ENCODE measurements at regions not wholly inside any gene's neighbourhood (a gene's known extent, or its start where the extent isn't known, plus 50 kb on each side); places are given as distances from the start of the nearest gene placed in this dataset.

GRCh38 chr1:208298593-208299269, 54.5 kb upstream of the PLXNA2 start:
- no peak for DNase-seq

DNA sequence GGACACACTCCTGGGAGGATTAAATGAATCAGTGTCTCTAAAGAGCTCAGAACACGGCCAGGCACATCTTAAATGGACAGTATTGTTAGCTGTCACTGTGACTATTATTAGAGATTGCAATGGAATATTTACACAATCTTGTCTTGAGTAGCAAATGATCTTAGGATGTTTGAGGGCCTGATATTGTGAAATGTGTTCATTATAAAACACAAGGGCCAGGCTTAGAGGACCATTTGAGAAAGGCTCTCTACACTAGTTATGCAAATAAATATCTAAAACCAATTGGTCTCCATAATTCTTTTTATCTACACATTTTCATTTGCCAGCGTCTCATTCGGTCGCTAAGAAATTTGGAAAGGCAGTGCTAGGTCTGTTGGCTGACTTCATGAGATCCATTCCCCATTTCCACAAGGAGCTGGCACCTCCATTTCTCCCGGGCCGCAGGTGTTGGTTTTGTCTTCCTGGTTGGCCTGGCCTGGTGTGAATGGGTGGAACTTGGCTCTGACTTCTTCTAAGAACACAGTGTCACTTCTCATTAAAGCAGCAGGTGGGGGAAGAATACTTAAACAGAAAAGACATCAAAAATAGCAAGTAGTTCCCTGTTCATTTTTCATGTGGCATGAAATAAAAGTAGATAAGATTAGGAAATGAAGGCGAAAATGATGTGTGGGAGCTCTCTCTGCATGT, 56.0 kb upstream of the PLXNA2 start:
- no peak for DNase-seq

DNA sequence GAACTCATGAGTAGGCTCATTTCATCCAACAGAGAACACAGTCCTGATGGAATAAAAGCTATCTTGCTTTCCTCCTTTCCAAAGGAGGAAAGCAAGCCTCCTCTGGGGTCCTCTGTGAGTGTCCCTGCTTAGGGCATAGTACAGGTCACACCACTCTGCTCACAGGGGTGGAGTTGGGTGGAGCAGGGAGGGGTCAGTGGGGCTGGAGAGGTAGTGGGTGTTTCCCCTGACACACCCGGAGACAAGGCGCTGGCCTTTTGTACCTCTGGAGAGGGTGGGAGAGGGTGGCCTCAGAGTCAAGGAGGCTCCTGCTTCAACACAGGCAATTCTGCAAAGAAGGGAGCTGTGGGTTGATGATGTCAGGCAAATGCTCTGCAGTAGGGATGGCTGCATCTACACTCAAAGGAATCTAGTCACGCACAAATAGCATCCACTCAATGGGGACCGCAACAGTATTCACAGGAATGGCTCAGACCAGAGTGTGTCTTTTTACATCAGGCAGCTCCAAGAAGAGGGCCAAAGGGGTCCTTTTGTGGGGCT, 58.6 kb upstream of the PLXNA2 start:
- DNase-seq, result no peak

GRCh38 chr1:208303743-208304712, 59.8 kb upstream of the PLXNA2 start:
- no peak for DNase-seq

DNA sequence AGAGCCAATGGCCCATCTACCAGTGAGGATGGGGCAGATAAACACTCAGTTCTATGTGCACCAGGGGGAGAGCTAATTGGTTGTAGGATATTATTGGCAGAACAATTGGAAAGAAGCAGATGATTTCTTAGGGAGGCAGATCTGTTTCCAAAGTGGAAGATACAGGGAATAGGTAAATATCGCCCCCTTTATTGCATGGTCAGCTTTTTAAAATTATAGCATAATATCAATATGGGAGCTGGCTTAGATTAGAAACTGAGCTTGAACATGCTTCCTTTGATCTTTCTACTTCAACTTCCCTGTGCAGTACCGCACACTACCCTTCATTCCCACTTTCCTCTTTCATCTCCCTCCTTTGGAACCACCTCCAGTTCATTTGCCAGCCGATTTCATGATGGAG, 64.0 kb upstream of the PLXNA2 start:
- no peak for DNase-seq

DNA sequence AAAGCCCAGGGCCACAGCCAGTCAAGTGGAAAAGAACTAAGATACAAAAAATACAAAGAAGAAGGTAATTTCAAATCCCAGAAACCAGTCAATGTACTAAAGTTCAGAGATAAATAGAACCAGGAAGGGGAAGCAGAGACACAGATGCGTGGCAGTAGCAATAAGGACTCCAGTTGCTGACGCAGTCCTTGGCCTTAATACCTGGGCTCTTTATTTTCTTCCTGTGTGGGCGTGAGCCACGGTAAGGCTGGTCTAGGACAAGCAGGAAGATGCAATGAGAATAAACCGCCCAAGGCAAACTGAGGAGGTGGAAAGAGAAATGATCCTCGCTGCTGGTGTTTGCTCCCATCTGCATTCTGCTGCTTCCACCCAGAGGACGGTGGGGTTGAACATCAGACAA, 65.6 kb upstream of the PLXNA2 start:
- no peak for DNase-seq

DNA sequence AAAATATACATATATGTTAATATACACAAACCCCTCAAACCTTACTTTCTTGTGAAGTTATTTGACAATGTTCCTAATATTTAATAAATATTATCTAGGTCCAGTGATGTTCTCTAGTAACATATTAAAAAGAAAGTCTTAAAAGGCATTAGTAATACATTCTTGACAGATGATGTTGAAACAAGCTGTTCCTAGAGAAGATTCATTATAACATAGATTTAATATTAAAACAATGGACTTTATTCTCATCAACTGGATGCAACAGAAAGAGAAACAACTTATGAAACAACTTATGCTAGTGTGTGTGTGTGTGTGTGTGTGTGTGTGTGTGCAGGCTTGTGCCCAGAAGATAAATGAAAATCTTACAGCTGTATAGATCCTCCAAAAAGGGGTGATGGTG, 68.5 kb upstream of the PLXNA2 start:
- DNase-seq, result no peak

GRCh38 chr1:208314431-208314830, 70.2 kb upstream of the PLXNA2 start:
- no peak for DNase-seq

DNA sequence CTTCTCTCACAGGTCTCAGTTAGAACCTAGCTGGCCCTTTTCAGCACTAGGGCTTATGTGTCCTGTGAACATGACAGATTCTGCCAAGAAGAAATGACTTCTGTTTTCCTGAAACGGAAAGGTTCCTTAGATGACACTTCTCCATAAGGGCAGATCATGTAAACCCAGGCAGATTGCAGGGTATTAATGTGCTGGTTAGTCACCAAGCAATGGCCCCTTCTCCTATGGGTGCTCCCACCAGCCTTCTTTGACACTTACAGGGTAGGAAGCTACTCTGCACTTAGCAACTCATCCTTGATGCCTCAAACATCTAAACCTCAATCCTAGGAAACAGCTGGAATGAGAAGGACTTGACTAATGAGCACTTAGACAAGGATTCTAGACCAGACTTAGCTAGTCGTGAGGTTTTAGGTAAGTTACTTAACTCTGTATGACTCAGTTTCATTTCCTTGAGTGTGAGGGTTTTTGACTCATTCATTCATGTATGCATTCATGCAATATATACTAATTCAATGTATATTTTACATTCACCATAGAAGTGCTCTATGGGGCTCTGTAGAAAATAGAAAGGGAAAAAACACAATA, 74.1 kb upstream of the PLXNA2 start:
- no peak for DNase-seq

- no peak for DNase-seq
Measured at GRCh38 chr1:208324005-208324404, 79.8 kb upstream of the PLXNA2 start.

GRCh38 chr1:208326033-208326432, 81.8 kb upstream of the PLXNA2 start:
- no peak for DNase-seq

DNA sequence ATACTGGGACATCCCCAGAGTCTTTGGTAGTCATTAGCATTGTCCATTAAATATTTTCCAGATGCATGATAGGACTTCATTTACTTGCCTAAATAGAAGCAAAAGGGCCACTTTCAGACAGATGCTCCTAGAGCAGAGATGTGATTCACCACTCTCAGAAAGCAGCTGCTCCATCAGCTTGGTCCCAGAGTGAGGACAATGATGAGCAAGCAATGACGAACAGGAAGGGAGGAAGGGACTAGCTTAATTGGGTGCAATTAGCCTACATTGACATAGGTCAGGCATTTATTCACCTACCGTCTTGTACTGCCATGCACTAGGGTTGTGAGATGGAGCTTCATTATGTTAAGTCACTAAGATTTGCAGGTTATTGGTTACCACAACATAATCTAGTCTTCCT, 85.1 kb upstream of the PLXNA2 start:
- DNase-seq, result no peak

DNA sequence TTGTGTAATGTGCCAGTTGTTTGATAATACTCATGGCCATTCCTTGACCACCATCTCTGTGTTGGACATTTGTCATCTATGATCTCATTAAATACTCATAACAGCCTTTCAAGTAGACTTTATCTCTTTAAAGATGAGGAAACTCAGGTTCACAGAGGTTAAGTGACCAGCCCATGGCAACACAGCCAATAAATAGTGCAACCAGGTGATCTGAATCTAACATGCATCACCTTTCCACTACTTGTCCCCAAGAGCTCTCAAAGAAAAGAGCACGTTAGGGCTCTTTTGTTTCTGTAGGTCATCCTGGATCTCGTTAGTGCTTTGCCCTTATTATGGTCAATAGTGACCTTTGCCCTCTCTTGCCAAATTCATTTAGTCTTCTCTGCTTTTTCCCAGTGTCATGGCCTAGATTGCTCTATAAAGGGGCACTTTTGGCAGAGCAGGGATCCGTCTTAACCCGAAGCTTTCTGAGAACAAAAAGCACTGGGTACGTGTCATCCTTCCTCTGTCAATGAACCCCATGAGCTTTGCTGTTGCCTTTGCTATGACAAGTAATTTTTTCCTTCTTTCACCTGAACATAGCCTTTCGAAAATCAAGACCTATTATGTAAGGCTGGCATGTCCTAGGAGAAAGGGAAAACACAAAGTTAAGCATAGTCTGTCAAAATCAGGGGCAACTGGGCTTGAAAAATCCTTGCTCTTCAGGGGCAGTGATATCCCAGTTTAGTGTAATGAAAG, 88.0 kb upstream of the PLXNA2 start:
- DNase-seq, result no peak

DNA sequence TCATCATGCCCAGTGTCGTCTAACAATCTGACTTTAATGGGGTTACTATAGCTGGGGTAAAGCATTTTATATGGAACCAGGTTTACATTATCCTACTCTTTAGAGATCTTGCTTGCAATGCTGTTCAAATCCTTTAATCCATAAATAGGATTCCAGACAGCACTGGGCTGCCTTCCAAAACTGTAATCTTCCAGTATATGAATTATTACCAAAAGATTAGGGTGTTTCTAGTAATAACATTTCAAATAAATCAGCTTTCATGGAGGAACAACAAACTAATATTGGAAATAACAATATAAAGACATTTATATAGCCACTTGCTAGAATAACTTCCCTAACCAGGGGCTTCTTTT, 88.6 kb upstream of the PLXNA2 start:
- no peak for DNase-seq

GRCh38 chr1:208333676-208334075, 89.5 kb upstream of the PLXNA2 start:
- DNase-seq, result no peak

DNA sequence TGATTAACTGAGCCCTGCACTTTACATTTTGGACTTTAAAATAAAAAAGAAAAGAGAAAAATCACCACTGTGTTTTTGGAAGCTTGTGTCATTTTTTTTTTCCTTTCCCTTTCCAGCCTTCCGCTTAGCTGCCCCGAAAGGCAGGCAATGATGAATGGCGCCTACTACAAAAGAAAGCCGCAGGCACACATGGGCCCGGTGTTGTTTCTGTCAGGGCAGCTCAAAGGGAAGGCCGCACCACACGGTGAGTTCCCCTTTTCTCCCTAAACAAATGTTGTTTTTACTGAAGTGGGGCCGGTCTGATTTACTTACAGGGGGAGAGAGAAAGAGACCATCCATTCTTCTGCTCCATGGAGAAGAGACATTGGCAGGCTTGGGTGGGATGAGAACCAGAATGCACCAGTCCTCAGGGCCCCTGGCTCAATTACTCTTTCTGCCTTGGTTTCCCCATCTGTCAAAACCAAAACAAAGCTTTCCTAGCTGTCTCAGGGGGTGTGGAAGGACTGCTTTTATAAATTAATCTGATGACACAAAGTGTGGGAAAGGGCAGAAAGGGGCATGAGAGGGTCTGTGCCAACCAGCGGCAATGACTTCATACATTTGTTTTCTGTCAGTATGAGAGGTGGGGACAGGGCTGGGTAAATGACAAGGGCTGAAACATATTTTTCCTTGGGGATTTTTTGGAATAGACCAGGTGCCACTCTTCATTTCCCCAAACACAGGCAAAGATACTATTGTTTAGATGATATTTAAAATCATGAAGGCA, 91.4 kb upstream of the PLXNA2 start:
- no peak for DNase-seq

- DNase-seq, result no peak
Measured at GRCh38 chr1:208336137-208336518, 91.9 kb upstream of the PLXNA2 start.

DNA sequence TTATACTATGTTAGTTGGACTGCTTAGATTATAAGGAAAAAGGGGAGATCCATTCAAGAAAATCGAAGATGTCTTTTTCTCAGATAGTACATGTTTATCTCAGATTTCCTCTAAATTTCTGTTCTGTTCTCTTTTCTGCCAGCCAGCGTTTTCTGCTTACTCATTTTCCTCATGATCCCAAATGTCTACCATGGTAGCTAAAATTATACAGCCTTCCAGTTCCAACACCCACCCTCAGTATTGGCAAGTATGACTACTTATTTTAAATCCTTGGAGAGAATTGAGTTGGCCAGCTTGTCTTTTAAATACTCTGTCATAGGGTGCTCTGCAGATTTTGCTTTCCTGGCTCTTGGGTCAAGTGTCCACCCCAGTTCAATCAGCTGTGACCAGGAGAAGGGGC, 95.7 kb upstream of the PLXNA2 start:
- no peak for DNase-seq

DNA sequence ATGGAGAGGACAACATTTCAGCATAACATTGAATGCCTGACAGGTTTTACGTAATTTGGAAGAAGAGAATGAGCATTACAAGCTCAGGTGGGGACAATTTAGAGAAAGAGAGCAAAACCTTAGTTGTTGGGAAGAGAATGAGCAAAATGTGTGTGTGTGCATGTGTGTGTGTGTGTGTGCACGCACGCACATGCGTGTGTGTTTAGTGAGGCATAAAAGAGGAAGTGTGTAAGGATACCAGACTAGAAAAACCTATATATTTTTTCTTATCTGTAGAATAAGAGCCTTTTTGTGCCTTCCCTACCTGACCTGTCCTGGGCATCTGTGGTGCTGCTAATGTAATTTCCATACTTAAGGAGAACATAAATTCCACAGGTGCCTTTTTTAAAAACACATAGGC, 99.0 kb upstream of the PLXNA2 start:
- DNase-seq, result no peak

GRCh38 chr1:208344202-208344857, 100.1 kb upstream of the PLXNA2 start:
- no peak for DNase-seq

- DNase-seq, result no peak
Measured at GRCh38 chr1:208347191-208347590, 103.0 kb upstream of the PLXNA2 start.

All from activated CD4-positive, alpha-beta T cell treated with anti-CD3 and anti-CD28 coated beads, Interleukin-2, amount 50 U/mL, for 4 hours (primary cell).